GM21717 (cell line): ENCODE measurements at regions not wholly inside any gene's neighbourhood (a gene's known extent, or its start where the extent isn't known, plus 50 kb on each side); places are given as distances from the start of the nearest gene placed in this dataset.
"Not testable (repeated sequence)": the region's sequence is repeated elsewhere in the genome, so short reads cannot be mapped to it uniquely, and the experiment has no call there.

Source experiments
- ATAC-seq: cut with Tn5 transposase; IDR thresholded peaks from one replicate; pipeline ENCODE4 v1.9.1; 2021; ENCODE audit warnings: mild to moderate bottlenecking, moderate library complexity; ENCODE audit not compliant: unreplicated experiment

DNA sequence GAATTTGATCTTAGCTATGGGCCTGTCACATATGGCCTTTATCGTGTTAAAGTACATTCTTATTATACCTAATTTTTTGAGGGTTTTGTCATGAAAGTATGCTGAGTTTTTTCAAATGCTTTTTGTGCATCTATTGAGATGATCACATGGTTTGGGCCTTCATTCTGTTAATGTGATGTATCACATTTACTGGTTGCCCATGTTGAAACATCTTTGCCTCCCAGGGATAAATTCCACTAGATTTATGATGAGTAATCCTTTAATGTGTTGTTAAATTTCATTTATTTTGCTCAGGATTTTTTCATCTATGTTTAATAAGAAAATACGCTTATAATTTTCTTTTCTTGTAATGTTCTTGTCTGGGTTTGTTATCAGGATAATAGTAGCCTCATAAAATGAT lies 442.0 kb downstream of the MDFIC start:
- ATAC-seq = no peak

DNA sequence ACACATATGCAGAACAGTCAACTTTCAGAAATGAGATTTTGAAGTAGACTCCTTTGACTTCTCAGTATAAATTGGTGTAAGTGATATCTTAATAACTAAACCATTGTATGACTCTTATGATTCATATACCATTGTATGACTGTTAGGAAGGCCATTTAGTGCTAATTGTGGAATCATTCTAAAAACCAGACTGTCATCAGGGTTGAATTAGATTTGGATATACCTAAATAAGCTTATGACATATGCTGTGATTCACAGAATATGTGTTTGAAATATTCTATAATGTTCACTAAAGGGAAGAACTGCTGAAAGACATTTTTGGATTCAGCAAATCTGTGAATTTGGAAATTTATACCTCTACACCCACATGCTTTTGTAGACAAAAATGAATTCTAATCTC lies 438.1 kb downstream of the MDFIC start:
- no peak for ATAC-seq

DNA sequence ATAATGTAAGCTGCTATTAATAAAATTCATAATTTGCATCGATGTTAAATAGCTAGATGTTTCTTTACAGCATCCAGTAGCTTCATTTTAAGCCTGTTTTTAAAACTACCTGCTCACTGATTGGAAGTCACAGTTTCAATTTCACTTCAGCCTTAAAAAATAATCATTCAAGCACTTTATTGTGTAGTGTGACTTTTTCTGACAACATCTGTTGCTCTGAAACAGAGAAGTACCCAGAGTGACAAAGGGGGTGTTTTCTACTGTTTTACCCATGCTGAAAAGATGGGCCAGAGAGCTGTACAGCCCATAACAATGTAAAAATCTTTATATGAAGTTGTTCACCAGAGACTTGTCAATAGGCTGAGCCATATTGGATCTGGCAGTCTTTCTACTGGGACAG lies 437.2 kb downstream of the MDFIC start:
- ATAC-seq = no peak

GRCh38 chr7:115357703-115357999 lies 435.8 kb downstream of the MDFIC start:
- ATAC-seq = no peak

GRCh38 chr7:115356999-115357702 lies 435.3 kb downstream of the MDFIC start:
- ATAC-seq = no peak

DNA sequence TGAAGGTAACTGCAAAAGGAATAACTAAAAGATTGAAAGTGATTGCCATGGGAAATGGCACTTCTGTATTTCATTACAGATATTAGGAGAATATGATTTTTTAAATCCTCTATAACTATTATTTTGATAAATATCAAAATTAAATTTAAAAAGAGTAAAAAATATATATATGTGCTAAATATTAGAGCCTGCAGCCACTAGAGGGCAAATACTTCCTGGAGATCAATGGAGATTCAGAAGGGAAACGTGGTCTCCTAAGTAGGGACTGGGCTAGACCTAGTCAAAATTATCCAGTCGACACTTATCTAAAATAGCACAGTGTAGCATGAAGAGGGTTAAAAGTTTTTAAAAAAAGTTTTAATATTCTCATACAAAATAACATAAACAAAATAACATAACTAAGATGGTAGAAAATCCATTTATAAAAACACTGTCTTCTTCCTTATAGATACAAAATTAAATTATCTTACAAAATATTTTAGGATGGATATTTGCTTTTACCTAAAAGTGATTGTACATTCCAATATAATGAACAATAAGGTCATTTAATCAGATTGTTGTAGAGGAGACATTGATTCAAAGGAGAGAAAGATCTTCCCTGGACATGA lies 434.3 kb downstream of the MDFIC start:
- no peak for ATAC-seq

DNA sequence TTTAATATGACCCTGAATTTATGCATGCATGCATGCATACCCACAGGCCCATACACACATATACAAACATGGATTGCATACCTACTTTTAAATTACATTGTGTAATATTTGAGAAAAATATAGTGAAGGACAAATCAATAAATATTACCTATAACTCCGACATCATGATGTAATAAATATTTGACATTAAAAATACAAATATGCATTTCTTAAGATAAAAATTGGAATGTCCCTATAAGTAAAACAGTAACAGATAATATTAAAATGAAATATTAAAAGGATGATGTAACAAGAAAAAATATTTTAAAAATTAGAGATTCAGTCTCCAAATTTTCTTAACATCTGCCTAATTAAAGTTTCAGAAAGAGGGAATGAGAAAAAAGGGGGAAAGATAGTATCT lies 433.0 kb downstream of the MDFIC start:
- no peak for ATAC-seq

DNA sequence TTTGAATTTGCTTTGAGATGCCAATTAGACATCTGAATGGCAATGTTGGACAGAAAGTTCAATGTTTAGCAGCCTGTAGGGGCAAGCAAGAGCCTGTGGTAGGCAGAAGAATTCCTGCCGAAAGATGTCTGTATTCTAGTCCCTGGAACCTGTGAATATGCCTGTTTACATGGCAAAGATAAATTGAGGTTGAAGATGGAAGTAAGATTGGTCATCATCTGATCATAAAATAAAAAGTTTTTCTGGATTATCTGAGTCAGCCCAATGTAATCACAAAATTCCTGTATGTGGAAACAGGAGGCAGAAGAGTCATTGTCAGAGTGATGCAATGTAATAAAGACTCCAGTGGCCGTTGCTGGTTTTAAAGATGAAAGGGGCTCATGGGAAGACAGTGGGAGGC lies 430.5 kb downstream of the MDFIC start:
- ATAC-seq = no peak

DNA sequence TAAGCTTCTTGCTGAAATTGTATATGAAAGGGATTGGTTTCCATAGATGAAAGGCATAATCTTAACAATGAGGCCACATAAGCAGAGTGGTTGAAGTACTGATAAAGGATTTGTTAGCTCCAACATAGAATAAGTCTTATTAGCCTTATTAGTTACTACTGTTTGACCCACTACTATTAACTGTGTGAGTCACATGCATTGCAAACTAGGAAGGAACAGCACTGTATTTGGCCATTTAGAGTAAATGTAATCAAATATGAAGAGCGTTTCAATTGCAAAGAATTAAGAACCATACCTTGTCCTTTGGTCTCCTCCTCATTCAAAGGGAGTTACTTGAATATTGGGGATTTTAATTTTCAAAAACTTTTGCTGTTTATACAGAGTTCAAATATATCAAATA lies 428.9 kb downstream of the MDFIC start:
- no peak for ATAC-seq

DNA sequence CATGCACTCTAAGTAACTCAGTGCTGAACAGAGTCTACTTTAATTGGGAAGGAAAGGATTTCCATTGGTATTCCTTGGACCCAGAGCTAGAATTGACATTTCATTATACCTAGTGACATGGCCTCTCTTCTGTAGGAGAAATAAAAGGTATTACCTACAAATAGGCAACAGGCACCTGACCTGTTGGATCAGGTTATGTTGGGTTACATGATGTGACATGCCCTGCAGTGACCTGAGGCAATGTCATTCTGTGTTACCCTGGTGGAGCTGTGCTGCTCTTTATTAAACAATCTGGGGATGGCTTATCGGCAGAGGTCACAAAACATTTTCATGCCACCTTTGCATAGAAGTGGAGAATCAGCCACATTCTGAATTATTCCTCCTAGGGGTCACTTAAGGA lies 427.7 kb downstream of the MDFIC start:
- ATAC-seq = no peak

DNA sequence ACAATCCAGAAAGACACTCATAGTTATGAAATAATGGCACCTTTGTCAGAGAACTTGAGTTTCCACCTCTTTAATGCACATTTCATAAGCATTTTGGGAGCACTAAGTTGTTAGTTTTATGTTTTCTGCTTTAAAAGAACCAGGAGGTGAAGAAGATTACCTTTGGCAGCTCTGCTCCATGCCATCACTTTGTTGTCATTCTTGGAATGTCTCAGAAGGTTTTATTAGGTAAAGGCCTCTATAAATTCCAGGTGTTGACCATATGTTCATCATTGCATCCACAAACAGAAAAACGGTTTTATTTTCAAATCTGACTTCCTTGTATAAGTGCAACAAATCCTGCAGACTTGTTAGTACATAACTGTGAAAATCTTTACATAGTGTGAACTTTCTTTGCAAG lies 424.8 kb downstream of the MDFIC start:
- no peak for ATAC-seq

GRCh38 chr7:115340828-115341227 lies 418.9 kb downstream of the MDFIC start:
- ATAC-seq = no peak

DNA sequence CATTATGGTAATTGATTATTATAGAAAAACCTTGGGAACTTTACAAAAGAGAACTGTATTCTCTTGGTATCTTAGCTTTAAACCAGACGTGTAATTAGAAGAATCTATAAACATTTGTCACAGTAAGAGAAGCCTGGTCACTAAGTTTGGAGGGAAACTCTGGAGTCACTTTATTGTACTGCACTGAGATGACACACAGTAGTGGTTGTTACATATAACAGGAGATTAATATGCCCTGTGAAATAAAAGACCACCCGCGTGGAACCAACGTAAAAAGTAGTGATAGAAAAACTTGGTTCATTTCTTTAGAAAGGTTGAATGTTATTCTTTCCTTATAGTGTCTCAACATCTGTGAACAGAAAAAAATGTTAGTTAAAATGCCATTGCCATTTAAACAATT lies 416.1 kb downstream of the MDFIC start:
- no peak for ATAC-seq

DNA sequence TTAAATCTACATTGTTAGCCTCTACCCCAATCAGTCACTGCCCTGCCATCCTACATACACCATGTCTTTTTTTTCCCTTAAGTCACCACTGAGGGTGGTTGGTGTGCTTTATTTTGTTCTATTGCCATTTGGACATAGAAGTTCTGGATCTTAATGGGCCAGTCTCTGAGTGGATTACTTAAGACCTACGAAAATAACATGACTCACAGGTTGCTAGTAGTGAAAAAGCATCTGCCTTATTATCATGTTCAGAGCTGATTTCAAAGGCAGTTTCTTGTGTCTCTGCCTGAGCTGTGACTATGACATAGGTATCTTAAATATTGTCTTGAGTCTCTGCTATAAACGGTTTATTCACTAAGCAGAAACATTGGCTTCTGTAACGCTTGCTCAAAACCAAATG lies 410.8 kb downstream of the MDFIC start:
- no peak for ATAC-seq

DNA sequence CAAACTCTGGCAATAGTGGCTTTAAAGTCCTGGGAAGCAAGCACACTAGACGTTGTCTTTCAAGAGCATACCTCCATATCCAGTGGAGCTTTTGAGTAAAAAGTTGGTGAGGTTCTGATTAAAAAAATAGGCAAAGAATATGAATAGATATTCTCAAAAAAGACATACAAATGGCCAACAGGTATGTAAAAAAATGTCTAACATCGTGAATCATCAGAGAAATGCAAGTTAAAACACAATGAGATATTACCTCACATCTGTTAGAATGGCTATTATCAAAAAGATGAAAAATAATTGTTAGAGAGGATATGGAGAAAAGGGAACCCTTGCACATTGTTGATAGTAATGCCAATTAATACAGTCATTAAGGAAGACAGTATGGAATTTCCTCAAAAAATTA lies 407.1 kb downstream of the MDFIC start:
- no peak for ATAC-seq

GRCh38 chr7:115328018-115328417 lies 406.1 kb downstream of the MDFIC start:
- no peak for ATAC-seq

DNA sequence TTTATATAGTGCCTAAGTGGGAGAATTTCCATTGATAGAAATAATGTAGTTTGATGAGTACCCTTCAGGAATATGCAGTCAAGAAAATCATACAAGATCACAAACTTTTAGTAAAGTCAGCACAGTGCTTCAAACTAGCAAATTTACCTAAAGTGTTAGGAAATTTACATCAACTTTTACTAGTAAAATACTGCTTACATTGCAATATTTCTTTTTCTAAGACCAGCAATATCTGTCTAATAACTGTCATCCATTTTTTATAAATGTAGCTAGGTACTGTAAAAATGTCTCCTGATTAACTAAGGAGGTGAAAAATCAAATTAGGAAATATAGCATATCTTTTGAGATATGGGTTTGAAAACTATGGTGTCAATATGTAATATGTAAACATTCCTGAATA lies 405.4 kb downstream of the MDFIC start:
- ATAC-seq = no peak

GRCh38 chr7:115319541-115319940 lies 397.6 kb downstream of the MDFIC start:
- no peak for ATAC-seq

DNA sequence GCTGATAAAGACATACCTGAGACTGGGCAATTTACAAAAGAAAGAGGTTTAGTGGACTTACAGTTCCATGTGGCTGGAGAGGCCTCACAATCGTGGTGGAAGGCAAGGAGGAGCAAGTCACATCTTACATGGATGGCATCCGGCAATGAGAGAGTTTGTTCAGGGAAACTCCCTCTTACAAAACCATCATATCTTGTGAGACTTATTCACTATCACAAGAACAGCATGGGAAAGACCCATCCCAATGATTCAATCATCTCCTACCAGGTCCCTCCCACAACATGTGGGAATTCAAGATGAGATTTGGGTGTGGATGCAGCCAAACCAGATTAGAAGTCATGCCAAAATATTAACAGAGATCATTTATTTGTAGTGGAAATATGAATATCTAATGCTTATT lies 388.4 kb downstream of the MDFIC start:
- not testable (repeated sequence) for ATAC-seq

GRCh38 chr7:115306586-115306985 lies 384.7 kb downstream of the MDFIC start:
- ATAC-seq = no peak

DNA sequence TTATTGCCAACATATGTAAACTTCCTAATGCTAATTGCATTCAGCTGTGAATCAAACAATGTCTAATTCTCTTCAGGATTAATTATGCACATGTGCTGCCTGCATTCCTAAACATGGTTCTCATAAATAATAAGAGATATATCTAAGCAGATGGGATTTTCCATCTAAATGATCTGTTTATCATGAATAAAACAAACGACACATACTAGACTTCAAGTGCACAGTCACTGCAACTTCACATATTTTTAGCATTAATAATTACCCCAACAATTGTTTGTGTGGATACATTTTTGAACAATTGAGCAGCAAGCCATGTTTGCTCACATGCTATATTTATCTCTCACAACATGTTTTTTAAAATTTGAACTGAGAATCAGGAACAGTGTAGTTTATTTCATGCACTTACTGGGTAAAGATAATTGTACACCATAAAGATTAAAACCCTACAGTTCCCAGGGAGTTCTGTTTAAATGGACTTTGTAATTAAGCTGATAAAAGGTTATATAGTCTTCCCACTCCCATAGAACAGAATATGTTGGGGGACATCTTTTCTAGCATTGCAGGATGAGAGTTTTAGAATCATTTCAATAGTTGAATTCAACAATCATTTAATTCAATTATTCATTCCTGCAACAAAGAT lies 378.5 kb downstream of the MDFIC start:
- no peak for ATAC-seq

DNA sequence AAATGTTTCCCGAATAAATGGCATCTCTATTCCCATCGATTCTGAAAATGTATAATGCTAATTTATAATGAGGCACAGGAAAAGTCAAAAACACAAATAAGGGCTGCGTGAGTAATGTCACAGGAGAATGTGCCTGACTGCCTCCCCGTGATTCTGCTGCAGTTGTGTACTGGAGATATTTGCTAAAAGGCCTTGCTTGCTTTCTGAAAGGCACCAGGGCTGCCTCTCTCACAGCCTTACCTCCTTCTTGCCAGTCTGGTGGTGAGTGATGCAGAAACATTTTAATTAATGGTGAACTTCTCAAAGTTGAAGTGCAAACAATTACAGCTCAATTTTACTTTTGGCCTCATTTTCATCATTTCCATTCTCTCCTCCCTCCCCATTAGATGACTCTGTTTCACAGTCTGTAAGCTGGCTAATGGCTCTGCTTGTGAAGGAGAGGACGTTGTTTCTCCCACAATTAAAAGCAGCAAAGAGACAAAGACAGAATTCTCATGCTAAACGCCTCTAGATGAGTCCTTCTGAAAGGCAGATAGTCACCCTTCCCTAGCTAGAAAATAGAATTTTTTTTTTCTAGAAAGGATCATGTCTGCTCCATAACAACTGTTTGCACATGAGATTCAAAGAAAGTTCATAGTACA lies 377.6 kb downstream of the MDFIC start:
- ATAC-seq = no peak
